ENCODE measurements at regions not wholly inside any gene's neighbourhood (a gene's known extent, or its start where the extent isn't known, plus 50 kb on each side); places are given as distances from the start of the nearest gene placed in this dataset.

DNA sequence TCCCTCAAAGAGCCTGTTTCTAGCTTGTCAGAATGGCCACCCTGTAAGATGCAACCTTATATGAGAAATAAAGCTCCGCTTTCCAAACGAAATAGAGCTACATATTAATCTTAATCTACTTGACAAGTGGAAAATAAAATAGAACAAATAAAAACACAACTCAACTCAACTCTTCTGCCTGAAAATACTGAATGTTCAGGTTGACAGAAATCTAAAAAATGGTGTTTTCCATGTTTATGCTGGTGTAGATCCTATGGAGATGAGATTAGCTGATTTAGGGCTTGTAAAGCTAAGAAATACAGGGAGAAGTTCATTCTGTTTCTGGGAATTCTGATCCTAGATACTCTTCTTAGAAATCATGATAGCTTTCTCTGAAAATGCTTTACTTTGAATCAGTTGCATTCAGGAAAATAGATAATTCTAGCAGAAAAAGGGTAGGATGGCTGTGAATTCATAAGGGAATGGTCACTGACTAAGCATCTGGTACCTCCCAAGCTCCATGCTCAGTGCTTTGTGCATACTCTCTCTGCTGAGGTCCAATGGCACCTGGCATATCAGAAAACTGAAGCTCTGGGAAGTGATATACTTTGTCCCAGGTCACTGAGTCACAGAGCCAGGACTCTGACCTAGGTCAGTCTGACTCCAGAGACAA, 89.2 kb upstream of the EXOC1L start:
- Histone ChIP-seq H4K20me1 (ENCODE audit: low read length) (no peaks in the 10 kb centered on the region), H3K9me2 (replicated peaks; ENCODE audit: low read length) (no peaks in the 10 kb centered on the region), H3K27ac (ENCODE audit: low read length) (no peak overlapping the region), H3K79me2 (ENCODE audit: low read length) (no peaks in the 10 kb centered on the region), H2AFZ (ENCODE audit: low read length) (no peak overlapping the region), H3K9me3 (ENCODE audit: low read length) (no peaks in the 10 kb centered on the region), H3F3A (ENCODE audit: low read length, unreplicated experiment) (no peaks in the 10 kb centered on the region), H3K27me3 (ENCODE audit: low read length) (no peaks in the 10 kb centered on the region), H3K36me3 (ENCODE audit: low read depth, low read length) (no peaks in the 10 kb centered on the region), H3K4me3 (ENCODE audit: low read length) (no peak overlapping the region), H3K4me1 (ENCODE audit: insufficient read depth, low read length) (peaks cover 15% of the 10 kb centered on the region), H3K4me2 (ENCODE audit: low read length) (no peak overlapping the region), H3K9ac (ENCODE audit: low read length) (no peak overlapping the region)
- intact Hi-C loops (cut with micrococcal nuclease) = loop anchor here (5.0 kb wide), 1 partner anchor 408 kb away; no protein-coding TSS in a partner anchor
- TF ChIP-seq, protein P1, sequence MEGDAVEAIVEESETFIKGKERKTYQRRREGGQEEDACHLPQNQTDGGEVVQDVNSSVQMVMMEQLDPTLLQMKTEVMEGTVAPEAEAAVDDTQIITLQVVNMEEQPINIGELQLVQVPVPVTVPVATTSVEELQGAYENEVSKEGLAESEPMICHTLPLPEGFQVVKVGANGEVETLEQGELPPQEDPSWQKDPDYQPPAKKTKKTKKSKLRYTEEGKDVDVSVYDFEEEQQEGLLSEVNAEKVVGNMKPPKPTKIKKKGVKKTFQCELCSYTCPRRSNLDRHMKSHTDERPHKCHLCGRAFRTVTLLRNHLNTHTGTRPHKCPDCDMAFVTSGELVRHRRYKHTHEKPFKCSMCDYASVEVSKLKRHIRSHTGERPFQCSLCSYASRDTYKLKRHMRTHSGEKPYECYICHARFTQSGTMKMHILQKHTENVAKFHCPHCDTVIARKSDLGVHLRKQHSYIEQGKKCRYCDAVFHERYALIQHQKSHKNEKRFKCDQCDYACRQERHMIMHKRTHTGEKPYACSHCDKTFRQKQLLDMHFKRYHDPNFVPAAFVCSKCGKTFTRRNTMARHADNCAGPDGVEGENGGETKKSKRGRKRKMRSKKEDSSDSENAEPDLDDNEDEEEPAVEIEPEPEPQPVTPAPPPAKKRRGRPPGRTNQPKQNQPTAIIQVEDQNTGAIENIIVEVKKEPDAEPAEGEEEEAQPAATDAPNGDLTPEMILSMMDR (conservative IDR thresholded peaks at IDR 0.05; ENCODE audit: low read depth, low read length) = no peak
- TF ChIP-seq EZH2 (IDR thresholded peaks at IDR 0.05; ENCODE audit: low read length, unreplicated experiment) (no peak), EZH2phosphoT487 (IDR thresholded peaks at IDR 0.05; ENCODE audit: borderline replicate concordance, low read length) (no peak)
- CTCF ChIA-PET = interaction anchor here (0.7 kb wide), 1 partner anchor 181 kb away, joined by 3 read pairs; no protein-coding TSS in a partner anchor
- no TSS peak for BruUV-seq (replicated peaks)
- POLR2A ChIA-PET (ENCODE audit: unreplicated experiment) = no interaction called here
- DNase-seq = no peak
- no peak for ATAC-seq

DNA sequence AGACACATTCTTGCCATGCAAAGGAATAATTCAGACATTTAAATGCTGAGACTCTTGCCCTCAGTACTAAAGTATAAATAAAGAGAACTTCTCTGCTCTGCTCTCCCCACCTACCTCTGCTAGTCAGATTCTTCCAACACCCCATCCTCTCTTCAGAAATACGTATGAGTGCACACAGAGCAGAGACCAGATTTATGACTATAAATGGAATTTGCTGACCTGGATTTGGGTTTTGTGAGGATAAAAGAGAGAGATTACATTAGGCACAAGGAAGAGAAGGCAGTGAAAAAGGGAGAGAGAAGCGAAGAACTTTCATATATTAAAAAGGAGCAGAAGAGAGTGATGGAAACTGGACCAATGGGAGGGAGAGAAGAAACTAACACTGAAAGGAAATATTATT, 87.6 kb upstream of the EXOC1L start:
- Histone ChIP-seq H3K27me3 (ENCODE audit: low read length) (no peaks in the 10 kb centered on the region), H3K9ac (ENCODE audit: low read length) (no peak overlapping the region), H4K20me1 (ENCODE audit: low read length) (no peaks in the 10 kb centered on the region), H3K4me3 (ENCODE audit: low read length) (no peak overlapping the region), H3K27ac (ENCODE audit: low read length) (no peak overlapping the region), H3K79me2 (ENCODE audit: low read length) (no peaks in the 10 kb centered on the region), H3F3A (ENCODE audit: low read length, unreplicated experiment) (no peaks in the 10 kb centered on the region), H3K4me1 (ENCODE audit: insufficient read depth, low read length) (peaks cover 15% of the 10 kb centered on the region), H3K4me2 (ENCODE audit: low read length) (no peak overlapping the region), H3K9me3 (ENCODE audit: low read length) (no peaks in the 10 kb centered on the region), H3K9me2 (replicated peaks; ENCODE audit: low read length) (no peaks in the 10 kb centered on the region), H3K36me3 (ENCODE audit: low read depth, low read length) (no peaks in the 10 kb centered on the region), H2AFZ (ENCODE audit: low read length) (no peak overlapping the region)
- TF ChIP-seq EZH2phosphoT487 (IDR thresholded peaks at IDR 0.05; ENCODE audit: borderline replicate concordance, low read length) (no peak), EZH2 (IDR thresholded peaks at IDR 0.05; ENCODE audit: low read length, unreplicated experiment) (no peak)
- TF ChIP-seq, protein P1 (conservative IDR thresholded peaks at IDR 0.05; ENCODE audit: low read depth, low read length) = no peak
- CTCF ChIA-PET = no interaction called here
- no peak for ATAC-seq
- no TSS peak for BruUV-seq (replicated peaks)
- no peak for DNase-seq
- POLR2A ChIA-PET (ENCODE audit: unreplicated experiment) = no interaction called here
- intact Hi-C loops (cut with micrococcal nuclease) = loop anchor here (5.0 kb wide), 1 partner anchor 410 kb away; no protein-coding TSS in a partner anchor

DNA sequence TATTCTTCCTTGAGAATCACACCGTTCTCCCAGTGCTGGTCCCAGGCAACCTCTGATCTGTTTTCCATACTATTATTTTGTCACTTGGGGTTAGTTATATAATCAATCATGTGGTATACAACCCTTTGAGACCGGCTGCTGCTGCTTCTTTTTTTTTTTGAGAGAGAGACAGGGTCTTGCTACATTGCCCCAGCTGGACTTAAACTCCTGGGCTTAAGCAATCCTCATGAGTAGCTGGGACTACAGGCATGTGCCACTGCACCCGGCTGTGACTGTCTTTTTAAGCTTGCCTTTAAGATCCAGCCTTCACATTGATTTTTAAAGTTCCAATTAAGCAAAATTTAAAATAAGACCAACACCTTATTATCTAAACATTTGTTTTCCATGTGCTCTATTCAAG, 86.7 kb upstream of the EXOC1L start:
- Histone ChIP-seq H3K4me3 (ENCODE audit: low read length) (no peak overlapping the region), H3K4me2 (ENCODE audit: low read length) (no peak overlapping the region), H3K79me2 (ENCODE audit: low read length) (no peaks in the 10 kb centered on the region), H3F3A (ENCODE audit: low read length, unreplicated experiment) (no peaks in the 10 kb centered on the region), H3K9me2 (replicated peaks; ENCODE audit: low read length) (no peaks in the 10 kb centered on the region), H3K9ac (ENCODE audit: low read length) (no peak overlapping the region), H3K36me3 (ENCODE audit: low read depth, low read length) (no peaks in the 10 kb centered on the region), H3K27me3 (ENCODE audit: low read length) (no peaks in the 10 kb centered on the region), H3K9me3 (ENCODE audit: low read length) (no peaks in the 10 kb centered on the region), H3K27ac (ENCODE audit: low read length) (no peak overlapping the region), H2AFZ (ENCODE audit: low read length) (no peak overlapping the region), H4K20me1 (ENCODE audit: low read length) (no peaks in the 10 kb centered on the region), H3K4me1 (ENCODE audit: insufficient read depth, low read length) (peaks cover 15% of the 10 kb centered on the region)
- no TSS peak for BruUV-seq (replicated peaks)
- no peak for ATAC-seq
- intact Hi-C loops (cut with micrococcal nuclease) = loop anchor here (5.0 kb wide), 1 partner anchor 411 kb away; no protein-coding TSS in a partner anchor
- DNase-seq = no peak
- POLR2A ChIA-PET (ENCODE audit: unreplicated experiment) = interaction anchor here (0.6 kb wide), 1 partner anchor 135 kb away, joined by 8 read pairs; no protein-coding TSS in a partner anchor
- TF ChIP-seq, protein P1 (conservative IDR thresholded peaks at IDR 0.05; ENCODE audit: low read depth, low read length) = no peak
- TF ChIP-seq EZH2phosphoT487 (IDR thresholded peaks at IDR 0.05; ENCODE audit: borderline replicate concordance, low read length) (no peak), EZH2 (IDR thresholded peaks at IDR 0.05; ENCODE audit: low read length, unreplicated experiment) (no peak)
- CTCF ChIA-PET = interaction anchor here (0.6 kb wide), 1 partner anchor 121 kb away, joined by 3 read pairs; the partner anchor contains the start of gene EXOC1
